ENCODE measurements at regions not wholly inside any gene's neighbourhood (a gene's known extent, or its start where the extent isn't known, plus 50 kb on each side); places are given as distances from the start of the nearest gene placed in this dataset.

GRCh38 chr21:14707511-14708020, 161.5 kb upstream of the SAMSN1 start:
- DNase-seq (ENCODE audit: extremely low read depth, insufficient read length): no peak
- no peak for TF ChIP-seq CTCF (IDR thresholded peaks at IDR 0.05; ENCODE audit: insufficient read depth, low read length, poor library complexity, severe bottlenecking)
- no peaks in the 10 kb centered on the region for H3K27me3 ChIP-seq (replicated peaks; ENCODE audit: control insufficient read depth, insufficient read depth, low read length)
- H3K4me3 ChIP-seq (replicated peaks; ENCODE audit: low read depth, low read length): no peak overlapping the region
- no peaks in the 10 kb centered on the region for H3K36me3 ChIP-seq (ENCODE audit: control insufficient read depth, insufficient read depth, low read length)

GRCh38 chr21:14706712-14707510, 160.8 kb upstream of the SAMSN1 start:
- no peak overlapping the region for H3K4me3 ChIP-seq (replicated peaks; ENCODE audit: low read depth, low read length)
- H3K27me3 ChIP-seq (replicated peaks; ENCODE audit: control insufficient read depth, insufficient read depth, low read length): no peaks in the 10 kb centered on the region
- H3K36me3 ChIP-seq (ENCODE audit: control insufficient read depth, insufficient read depth, low read length): no peaks in the 10 kb centered on the region
- DNase-seq (ENCODE audit: extremely low read depth, insufficient read length): no peak
- no peak for TF ChIP-seq CTCF (IDR thresholded peaks at IDR 0.05; ENCODE audit: insufficient read depth, low read length, poor library complexity, severe bottlenecking)

GRCh38 chr21:14699433-14700407, 153.6 kb upstream of the SAMSN1 start:
- Histone ChIP-seq H3K27me3 (replicated peaks; ENCODE audit: control insufficient read depth, insufficient read depth, low read length) (no peaks in the 10 kb centered on the region), H3K36me3 (ENCODE audit: control insufficient read depth, insufficient read depth, low read length) (no peaks in the 10 kb centered on the region), H3K4me3 (replicated peaks; ENCODE audit: low read depth, low read length) (no peak overlapping the region)
- no peak for TF ChIP-seq CTCF (IDR thresholded peaks at IDR 0.05; ENCODE audit: insufficient read depth, low read length, poor library complexity, severe bottlenecking)
- no peak for DNase-seq (ENCODE audit: extremely low read depth, insufficient read length)

GRCh38 chr21:14697769-14698168, 151.7 kb upstream of the SAMSN1 start:
- no peak for DNase-seq (ENCODE audit: extremely low read depth, insufficient read length)
- Histone ChIP-seq H3K4me3 (replicated peaks; ENCODE audit: low read depth, low read length) (no peak overlapping the region), H3K27me3 (replicated peaks; ENCODE audit: control insufficient read depth, insufficient read depth, low read length) (no peaks in the 10 kb centered on the region), H3K36me3 (ENCODE audit: control insufficient read depth, insufficient read depth, low read length) (no peaks in the 10 kb centered on the region)
- no peak for TF ChIP-seq CTCF (IDR thresholded peaks at IDR 0.05; ENCODE audit: insufficient read depth, low read length, poor library complexity, severe bottlenecking)

- Histone ChIP-seq H3K4me3 (replicated peaks; ENCODE audit: low read depth, low read length) (no peak overlapping the region), H3K36me3 (ENCODE audit: control insufficient read depth, insufficient read depth, low read length) (no peaks in the 10 kb centered on the region), H3K27me3 (replicated peaks; ENCODE audit: control insufficient read depth, insufficient read depth, low read length) (no peaks in the 10 kb centered on the region)
- DNase-seq (ENCODE audit: extremely low read depth, insufficient read length): no peak
- no peak for TF ChIP-seq CTCF (IDR thresholded peaks at IDR 0.05; ENCODE audit: insufficient read depth, low read length, poor library complexity, severe bottlenecking)
Observed at GRCh38 chr21:14694817-14695216, 148.7 kb upstream of the SAMSN1 start.

All from GM06990 (cell line).